ENCODE measurements at regions not wholly inside any gene's neighbourhood (a gene's known extent, or its start where the extent isn't known, plus 50 kb on each side); places are given as distances from the start of the nearest gene placed in this dataset.

DNA sequence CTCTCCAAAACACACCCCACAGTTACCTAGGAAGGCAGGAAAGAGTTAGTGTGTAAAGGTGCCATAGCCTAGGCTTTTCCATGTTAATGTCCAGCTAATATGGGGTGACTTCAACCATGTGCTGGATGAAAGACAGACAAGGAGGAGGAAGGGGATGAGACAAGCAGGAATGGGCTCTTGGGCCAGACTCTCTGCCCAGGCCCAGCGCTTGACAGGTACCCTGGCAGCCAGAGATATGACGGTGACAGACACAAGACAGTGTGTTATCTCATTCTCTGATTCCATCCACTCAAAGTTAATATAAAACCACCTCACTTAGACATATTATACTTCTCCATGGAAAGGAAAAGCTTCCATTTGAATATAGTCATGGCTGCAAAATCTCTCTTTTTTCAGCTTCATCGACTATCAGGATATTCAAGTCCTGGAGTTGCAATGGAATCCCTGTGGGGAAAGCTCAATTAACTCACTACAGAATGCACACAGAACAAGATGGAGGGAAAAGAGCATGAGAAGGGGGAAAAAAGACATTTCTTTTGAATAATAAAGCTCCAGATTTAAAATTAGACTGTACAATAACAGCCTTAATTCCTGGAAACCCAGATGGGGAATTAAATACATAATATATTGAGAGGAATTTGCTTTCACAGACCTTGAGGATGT is 596.7 kb downstream of the TOX3 start:
- H3K9me2 ChIP-seq (ENCODE audit: insufficient read depth, low read length) = no peaks in the 10 kb centered on the region
- no peaks in the 10 kb centered on the region for H3K9me3 ChIP-seq (ENCODE audit: low read length)
- POLR2A ChIA-PET = interaction anchor here (0.6 kb wide), 2 partner anchors 37 to 937 kb away, joined by 3 read pairs; no protein-coding TSS in a partner anchor
- H4K20me1 ChIP-seq (ENCODE audit: insufficient read depth, low read length) = no peaks in the 10 kb centered on the region
- no peak overlapping the region for H3K4me3 ChIP-seq (ENCODE audit: low read depth, low read length, poor library complexity, severe bottlenecking)
- H3K27ac ChIP-seq (ENCODE audit: low read depth, low read length, poor library complexity, severe bottlenecking) = no peak overlapping the region
- H2AFZ ChIP-seq (ENCODE audit: low read length) = no peak overlapping the region
- H3K79me2 ChIP-seq (ENCODE audit: insufficient read depth, low read depth, low read length) = no peaks in the 10 kb centered on the region
- CTCF ChIA-PET (ENCODE audit: unreplicated experiment) = no interaction called here
- intact Hi-C loops (cut with micrococcal nuclease; ENCODE audit: unreplicated experiment) = no loop called here
- H3K36me3 ChIP-seq (ENCODE audit: insufficient read depth, low read length) = no peaks in the 10 kb centered on the region
- no TSS peak for BruUV-seq (replicated peaks)
- H3K4me1 ChIP-seq (ENCODE audit: insufficient read depth, low read length, poor library complexity, severe bottlenecking) = no peaks in the 10 kb centered on the region
- DNase-seq (ENCODE audit: low spot score) = no peak
- H3K4me2 ChIP-seq (ENCODE audit: low read length) = no peak overlapping the region
- no peak for TF ChIP-seq EZH2phosphoT487 (IDR thresholded peaks at IDR 0.05; ENCODE audit: borderline replicate concordance, low read depth, low read length)
- TF ChIP-seq CTCF (conservative IDR thresholded peaks at IDR 0.05; ENCODE audit: low read length) = no peak

GRCh38 chr16:51949282-51949681 is 597.7 kb downstream of the TOX3 start:
- no TSS peak for BruUV-seq (replicated peaks)
- no peak for DNase-seq (ENCODE audit: low spot score)
- Histone ChIP-seq H3K36me3 (ENCODE audit: insufficient read depth, low read length) (no peaks in the 10 kb centered on the region), H3K79me2 (ENCODE audit: insufficient read depth, low read depth, low read length) (no peaks in the 10 kb centered on the region), H4K20me1 (ENCODE audit: insufficient read depth, low read length) (no peaks in the 10 kb centered on the region), H3K4me3 (ENCODE audit: low read depth, low read length, poor library complexity, severe bottlenecking) (no peak overlapping the region), H3K4me1 (ENCODE audit: insufficient read depth, low read length, poor library complexity, severe bottlenecking) (no peaks in the 10 kb centered on the region), H3K9me2 (ENCODE audit: insufficient read depth, low read length) (no peaks in the 10 kb centered on the region), H3K9me3 (ENCODE audit: low read length) (no peaks in the 10 kb centered on the region), H3K27ac (ENCODE audit: low read depth, low read length, poor library complexity, severe bottlenecking) (no peak overlapping the region), H2AFZ (ENCODE audit: low read length) (no peak overlapping the region), H3K4me2 (ENCODE audit: low read length) (no peak overlapping the region)
- CTCF ChIA-PET (ENCODE audit: unreplicated experiment) = no interaction called here
- POLR2A ChIA-PET = no interaction called here
- intact Hi-C loops (cut with micrococcal nuclease; ENCODE audit: unreplicated experiment) = no loop called here
- TF ChIP-seq EZH2phosphoT487 (IDR thresholded peaks at IDR 0.05; ENCODE audit: borderline replicate concordance, low read depth, low read length) = no peak
- no peak for TF ChIP-seq CTCF (conservative IDR thresholded peaks at IDR 0.05; ENCODE audit: low read length)

DNA sequence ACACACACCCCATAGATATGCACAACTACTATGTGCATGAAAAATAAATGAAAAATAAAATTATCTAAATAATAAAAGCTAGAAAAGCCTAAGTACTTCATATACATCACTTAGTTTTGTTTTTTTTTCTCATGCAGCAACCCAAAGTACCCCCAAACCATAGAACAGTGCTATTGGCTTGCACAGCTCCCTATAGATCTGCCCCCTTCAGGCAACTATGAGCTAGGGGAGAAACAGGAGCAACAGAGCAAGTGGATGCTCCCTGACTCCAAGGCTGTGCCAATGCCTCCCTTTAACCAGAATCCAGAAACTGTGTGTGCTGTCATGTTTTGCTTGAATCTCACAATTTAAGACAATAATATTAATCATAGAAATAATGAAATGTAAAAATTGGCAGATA is 605.5 kb downstream of the TOX3 start:
- TF ChIP-seq EZH2phosphoT487 (IDR thresholded peaks at IDR 0.05; ENCODE audit: borderline replicate concordance, low read depth, low read length) = no peak
- no peak for TF ChIP-seq CTCF (conservative IDR thresholded peaks at IDR 0.05; ENCODE audit: low read length)
- no TSS peak for BruUV-seq (replicated peaks)
- Histone ChIP-seq H3K27ac (ENCODE audit: low read depth, low read length, poor library complexity, severe bottlenecking) (no peak overlapping the region), H3K79me2 (ENCODE audit: insufficient read depth, low read depth, low read length) (no peaks in the 10 kb centered on the region), H3K4me3 (ENCODE audit: low read depth, low read length, poor library complexity, severe bottlenecking) (no peak overlapping the region), H3K4me1 (ENCODE audit: insufficient read depth, low read length, poor library complexity, severe bottlenecking) (no peaks in the 10 kb centered on the region), H3K4me2 (ENCODE audit: low read length) (no peak overlapping the region), H3K36me3 (ENCODE audit: insufficient read depth, low read length) (no peaks in the 10 kb centered on the region), H3K9me2 (ENCODE audit: insufficient read depth, low read length) (no peaks in the 10 kb centered on the region), H2AFZ (ENCODE audit: low read length) (no peak overlapping the region), H4K20me1 (ENCODE audit: insufficient read depth, low read length) (no peaks in the 10 kb centered on the region), H3K9me3 (ENCODE audit: low read length) (no peaks in the 10 kb centered on the region)
- no peak for DNase-seq (ENCODE audit: low spot score)
- CTCF ChIA-PET (ENCODE audit: unreplicated experiment) = no interaction called here
- intact Hi-C loops (cut with micrococcal nuclease; ENCODE audit: unreplicated experiment) = no loop called here
- POLR2A ChIA-PET = interaction anchor here (0.6 kb wide), 1 partner anchor 13 kb away, joined by 3 read pairs; no protein-coding TSS in a partner anchor

All from OCI-LY7 (cell line).